DMS79 treated with DMSO at 0.1 percent for 48 hours (cell line): ENCODE measurements at regions not wholly inside any gene's neighbourhood (a gene's known extent, or its start where the extent isn't known, plus 50 kb on each side); places are given as distances from the start of the nearest gene placed in this dataset.

Experiments
- DNase-seq: peaks from one replicate; lab custom pipeline; 2025; lab: John Stamatoyannopoulos, UW

DNA sequence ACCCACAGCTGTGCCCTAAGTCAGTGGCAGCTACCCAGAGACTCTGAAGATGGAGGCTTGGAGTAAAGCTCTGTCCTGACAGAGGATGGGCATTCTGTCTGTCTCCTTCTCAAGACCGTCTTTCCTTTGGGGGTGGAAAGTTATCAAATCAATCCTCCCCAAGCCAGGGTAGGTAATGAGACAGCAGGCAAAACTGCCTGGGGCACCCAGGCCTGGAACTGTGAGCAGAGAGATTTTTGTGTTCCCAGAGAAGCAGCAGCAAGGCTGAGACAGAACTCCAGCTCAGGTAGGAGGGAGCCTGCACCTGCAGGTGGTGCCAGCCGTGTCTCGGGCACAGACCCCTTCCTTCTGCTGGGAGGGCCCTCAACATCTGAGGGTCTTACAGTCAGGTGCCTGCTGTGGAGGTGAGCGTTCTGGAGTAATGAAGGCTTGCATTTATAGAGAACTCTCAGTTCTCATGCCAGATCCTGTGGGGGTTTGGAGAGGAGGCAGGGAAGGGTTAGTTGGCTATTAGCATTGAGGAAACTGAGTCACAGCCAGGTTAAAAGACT is 95.6 kb downstream of the RIPK4 start:
- DNase-seq, result no peak

DNA sequence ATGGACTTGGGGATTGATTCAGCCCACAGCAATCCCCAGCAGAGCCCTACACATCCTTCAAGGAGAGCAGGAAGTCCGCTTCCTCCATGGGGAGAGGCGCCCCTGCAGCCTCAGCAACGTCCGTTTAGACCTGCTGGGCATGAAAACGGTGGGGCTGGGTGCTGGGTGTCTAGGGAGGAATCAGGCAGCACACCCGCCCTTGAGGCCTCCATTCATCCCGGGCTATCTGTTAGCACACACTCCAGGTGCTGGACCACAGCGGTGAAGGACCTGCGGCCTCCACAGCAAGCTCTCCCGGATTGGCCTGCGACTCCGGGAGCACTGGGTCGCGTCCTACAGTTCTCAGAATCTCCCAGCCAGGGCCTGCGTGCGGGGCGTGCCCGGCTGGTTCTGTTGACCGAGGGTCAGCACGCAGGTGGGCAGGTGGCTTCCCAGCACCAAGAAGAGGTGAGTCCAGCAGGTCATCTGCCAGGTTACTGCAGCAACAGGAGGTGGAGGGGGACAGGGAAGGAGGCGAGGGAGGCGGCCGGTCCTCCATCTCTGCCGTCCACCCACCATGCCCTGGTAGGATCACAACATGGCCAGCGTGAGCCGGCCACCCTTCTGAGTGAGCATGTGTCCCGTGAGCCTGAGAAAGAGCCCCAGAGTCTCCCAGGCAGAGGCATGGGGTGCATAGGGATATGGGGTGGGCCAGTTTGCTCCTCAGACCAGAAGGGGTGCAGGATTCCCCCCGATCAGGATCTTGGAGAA is 96.6 kb downstream of the RIPK4 start:
- DNase-seq, result no peak

DNA sequence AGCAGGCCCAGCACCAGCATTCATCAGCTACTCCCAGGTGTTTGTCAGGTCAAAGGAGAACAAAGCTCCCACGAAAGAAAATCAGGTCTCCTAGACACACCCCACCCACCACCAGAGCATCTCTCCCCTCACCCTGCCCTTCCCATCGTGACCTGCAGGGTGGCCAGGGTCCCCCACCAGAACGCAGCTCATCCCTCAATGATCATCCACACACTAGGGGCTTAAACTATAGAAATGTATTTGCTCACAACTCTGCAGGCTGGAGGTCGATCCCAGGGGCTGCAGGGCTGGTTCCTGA is 97.4 kb downstream of the RIPK4 start:
- DNase-seq, result no peak

DNA sequence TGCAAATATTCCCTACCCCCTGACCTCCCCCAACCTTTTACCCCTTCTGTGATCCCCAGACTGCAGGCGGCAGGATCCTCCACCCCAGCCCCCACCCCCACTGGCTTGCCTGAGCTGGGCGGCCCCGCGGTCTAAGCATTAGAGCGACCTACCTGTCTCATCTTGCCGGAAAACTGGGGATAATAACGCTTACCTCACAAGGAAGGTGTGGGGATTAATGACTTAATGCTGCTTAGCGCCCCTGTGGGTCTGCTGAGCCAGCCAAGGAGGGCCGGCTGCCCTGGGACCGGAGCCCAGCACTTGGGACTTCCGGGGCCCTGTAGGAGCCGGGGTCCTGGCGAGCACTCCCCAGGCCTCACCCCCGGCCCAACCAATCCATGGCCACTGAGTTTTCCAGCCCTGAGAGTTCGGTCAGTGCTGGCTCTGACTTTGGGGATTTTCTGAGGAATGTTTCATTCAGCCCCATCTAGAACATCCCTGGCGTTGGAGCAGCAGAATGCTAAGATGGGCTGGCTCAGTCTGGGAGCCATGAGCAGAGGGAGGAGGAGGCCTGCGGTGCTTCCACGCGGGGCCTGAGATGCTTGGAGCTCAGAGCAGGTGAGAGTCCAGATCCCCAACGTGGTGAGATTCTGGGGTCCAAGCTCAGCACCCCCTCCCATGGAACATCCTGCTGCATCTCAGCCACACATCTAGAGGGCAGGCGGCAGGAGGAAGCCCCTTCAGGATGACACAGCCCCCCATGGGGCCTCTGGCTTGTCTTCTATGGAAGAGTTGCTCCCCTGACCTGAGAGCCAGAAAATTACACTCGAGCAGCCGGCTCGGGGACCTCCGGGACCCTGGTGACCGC is 97.9 kb downstream of the RIPK4 start:
- DNase-seq, result no peak

DNA sequence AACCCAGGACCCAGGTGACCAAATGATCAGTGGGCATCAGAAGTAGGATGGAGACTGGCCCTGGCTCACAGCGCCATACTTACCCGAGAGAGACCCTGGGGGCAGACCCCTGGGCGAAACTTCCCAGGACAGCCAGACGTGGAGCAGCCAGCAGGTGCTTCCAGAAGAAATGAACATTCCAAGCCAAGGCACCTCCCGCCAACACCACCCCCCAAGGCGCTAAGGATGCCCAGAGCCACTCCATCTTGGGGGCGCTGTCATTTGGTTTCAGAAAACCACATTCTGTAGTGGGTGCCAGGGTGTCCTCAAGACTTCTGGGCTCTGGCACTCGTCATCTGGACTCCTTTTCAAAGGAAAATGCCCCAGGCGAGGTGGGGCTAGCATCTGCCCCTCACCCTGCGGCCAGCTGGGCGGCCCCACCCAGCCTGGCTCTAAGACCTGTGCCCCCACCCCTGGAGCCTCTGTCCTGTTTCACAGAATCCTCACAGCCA is 98.8 kb downstream of the RIPK4 start:
- no peak for DNase-seq

DNA sequence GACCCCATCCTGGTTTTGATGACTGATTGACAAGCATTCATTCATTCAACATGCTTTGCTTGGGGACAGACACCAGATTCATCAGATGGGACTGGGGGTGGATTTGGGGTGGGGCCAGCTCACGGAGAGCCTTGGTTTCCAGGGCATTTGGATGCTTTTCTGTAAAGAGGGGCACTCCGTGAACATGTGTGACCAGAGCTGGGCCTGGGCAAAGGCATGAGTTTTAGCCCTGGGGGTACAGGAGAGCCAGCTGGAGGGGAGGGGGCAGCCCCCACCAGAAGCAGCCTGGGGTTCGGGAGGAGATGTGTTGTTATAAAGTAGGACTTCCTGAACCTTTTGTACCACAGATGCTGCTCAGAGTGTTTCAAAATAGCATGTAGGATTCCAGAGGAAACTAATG is 99.7 kb downstream of the RIPK4 start:
- no peak for DNase-seq

DNA sequence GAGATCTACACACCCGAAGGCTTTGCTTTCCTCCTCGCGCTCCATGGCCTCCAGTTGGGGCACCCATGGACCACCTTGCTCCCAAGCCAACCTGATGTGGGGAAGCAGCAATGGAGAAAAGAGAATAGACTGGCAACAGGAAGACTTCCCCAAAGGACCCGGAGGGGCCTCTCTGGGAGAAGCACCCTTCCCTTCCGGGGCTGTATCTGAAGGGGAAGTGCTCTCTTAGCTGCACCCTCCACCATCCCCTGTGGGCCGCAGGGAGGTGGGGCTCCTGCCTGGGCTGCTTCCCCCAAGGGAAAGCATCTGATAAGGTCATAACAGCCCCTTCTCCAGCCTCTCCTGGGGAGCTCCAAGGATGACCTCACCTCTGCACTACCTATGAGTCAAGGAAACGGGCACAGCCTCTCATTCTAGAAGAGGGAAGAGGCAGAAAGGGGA is 100.2 kb downstream of the RIPK4 start:
- DNase-seq, result no peak

DNA sequence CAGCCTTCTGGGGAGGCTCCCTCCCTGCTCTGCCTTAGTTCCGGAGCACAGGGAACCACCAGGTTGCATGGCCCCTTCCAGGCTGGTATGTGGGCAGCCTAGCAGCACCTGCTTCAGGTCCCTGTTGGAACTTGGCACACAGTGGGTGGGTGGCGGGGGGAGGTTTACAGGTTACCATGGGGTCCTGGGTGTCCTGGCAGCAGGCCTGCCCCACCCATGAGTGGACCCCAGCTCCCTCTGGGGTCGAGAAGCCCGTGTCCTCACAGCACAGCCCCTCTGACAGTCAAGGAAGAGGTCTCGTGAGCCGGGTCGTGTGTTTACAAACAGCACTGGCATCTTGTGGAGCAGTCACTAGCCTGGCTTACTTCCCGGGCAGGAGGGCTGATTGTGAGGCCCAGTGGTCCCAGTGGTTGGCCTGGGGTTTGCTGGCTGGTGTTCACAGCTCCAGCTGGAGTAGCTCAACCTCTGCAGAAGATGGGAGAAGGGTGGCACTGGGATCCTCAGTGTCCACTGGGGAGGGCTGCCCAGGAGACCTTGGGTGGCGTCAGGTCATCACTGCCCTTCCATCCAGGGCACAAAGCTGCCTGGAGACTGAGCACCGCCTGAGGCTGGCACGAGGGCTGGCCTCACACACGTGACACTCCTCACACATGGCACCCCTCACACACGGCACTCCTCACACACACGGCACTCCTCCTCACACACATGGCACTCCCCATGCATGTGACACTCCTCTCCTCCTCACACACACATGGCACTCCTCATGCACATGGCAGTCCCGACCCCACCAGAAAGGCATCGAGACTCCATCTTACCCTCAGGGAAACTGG is 100.9 kb downstream of the RIPK4 start:
- DNase-seq, result no peak

DNA sequence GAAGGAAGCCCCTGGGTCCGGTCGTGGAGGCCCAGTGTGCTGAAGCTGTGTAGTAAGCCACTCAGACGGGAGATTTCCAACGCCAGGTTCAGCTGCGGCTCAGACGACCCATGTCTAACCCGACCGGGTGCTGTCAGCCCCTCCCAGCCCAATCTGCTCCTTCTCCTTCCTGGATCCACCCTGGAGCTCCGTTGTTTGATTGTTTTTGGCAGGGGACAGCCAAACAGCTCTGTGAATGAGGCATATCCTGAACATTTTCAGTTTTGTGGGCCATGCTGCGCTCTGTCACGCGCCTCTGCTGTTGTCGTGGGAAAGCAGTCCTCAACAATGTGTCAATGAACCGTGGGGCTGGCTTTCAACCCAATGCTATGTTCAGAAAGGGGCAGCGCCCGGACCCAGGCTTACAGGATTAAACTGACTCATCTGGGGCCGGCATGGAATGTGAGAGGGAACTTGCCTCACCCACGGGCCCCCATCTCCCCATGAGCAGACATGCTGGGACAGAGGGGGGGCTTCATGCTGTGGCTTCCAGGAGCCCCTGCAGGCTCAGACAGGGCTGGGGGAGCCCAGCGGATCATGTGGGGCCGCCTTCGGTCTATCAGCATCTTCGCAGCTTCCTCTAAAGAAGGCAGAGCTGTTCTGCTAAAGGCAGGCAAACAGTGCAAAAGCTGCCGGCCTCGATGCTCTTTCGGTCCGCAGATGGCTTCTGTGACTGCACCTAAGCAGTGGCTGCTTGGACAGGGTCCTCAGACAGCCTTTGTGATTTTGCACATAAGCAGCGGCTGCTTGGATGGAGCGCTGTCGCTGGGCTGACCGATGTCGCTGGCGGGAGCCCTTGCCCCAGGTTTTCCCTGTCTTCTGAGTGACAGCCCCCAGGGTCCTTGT is 101.7 kb downstream of the RIPK4 start:
- peak; percentile 9 for DNase-seq

DNA sequence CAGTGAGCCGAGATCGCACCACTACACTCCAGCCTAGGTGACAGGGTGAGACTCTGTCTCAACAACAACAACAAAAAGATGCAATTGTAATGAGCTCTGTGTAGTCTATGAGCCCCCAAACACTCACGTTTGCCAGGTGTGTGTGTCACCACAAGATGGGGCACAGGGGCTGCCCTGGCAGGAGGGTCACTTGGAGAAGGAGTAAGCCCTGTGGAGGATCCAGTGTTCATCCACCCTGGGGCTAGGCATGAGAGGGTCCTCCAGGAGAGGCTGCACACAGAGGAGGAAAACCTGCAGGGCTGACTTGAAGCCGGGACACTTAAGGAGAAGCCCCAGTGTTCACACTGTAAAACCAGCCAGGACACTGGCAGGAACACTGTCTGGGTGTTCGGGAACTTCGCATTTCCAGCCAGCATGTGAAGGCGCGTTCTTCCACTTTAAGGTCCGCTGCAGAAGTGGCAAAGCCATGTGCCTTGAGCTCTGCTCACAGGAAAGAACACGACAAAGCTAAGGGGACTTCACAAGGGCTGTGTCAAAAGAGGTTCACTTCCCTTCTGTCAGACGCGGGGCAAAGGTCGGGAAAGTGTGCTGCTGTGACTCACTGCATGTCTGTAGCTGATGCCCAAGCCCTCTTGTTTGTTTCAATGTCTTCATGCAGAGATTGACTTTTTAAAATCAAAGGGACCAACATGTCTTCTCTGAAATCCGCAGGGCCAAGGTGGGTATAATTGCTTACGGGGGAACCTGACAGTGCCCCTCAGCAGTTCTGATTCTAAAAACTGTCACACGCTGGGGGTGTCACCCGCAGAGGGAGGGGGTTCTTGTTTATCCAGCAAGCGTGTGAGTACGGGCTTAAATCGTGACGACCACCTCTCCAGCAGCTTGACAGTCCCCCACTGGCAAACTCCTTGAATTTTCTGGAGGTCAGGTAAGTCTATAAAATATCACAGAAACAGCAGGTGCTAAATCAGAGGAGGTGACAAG is 102.8 kb downstream of the RIPK4 start:
- no peak for DNase-seq

DNA sequence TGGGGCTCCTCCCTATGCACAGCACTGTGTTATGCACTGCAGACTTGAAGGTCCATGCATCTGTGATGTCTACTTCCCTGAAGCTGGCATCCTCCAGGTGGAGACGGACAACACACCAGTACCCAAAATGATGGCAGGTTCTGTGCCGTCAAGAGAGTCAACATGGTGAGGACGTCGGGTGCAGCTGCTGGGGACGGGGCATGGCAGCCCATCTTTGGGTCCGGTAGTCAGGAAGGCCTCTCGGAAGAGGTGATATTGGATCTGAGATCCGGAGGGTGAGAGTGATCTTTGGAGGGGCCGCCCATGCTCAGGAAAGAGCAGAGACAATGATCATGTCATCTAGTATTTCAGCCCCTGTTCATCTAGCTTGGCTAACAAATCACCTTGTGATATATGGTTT is 104.1 kb downstream of the RIPK4 start:
- no peak for DNase-seq

DNA sequence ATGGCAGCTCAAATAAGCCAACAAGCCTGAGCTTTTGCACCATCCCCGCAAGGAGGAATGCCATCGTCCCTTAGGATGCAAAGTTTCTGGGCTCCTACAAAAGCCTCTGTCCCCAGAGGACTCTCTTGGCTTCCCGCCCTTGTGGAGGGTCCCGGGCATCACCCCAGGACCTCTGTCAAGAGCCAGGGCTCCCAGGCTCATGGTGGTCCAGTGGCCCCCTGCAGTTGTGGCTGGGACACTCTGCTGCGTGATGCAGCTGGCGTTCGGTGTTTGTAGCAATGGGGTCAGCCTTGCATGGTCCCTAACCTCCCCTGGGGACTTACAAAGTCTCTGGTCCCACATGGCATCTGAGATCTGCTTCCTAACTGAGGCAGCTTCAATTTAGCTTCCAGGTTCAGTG is 104.7 kb downstream of the RIPK4 start:
- no peak for DNase-seq

DNA sequence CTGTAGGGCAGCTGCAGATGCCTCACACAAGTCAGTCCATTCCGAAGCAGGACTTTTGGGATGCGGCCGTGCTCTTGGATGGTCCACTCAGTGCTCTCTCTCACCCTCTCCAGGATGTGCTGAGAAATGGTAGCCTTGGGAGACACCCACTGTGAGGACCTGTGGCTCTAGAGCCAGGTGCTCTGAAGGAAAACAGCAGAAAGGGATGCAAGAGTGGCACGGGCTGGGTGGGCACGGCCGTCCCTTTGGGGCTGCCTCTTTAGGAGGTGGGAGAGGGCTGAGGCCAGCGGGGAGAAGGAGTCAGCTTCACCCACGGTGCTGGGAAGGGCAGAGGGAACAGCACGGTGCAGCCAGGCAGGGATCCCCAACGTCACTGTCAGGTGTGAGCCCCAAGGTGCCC is 106.1 kb downstream of the RIPK4 start:
- no peak for DNase-seq

DNA sequence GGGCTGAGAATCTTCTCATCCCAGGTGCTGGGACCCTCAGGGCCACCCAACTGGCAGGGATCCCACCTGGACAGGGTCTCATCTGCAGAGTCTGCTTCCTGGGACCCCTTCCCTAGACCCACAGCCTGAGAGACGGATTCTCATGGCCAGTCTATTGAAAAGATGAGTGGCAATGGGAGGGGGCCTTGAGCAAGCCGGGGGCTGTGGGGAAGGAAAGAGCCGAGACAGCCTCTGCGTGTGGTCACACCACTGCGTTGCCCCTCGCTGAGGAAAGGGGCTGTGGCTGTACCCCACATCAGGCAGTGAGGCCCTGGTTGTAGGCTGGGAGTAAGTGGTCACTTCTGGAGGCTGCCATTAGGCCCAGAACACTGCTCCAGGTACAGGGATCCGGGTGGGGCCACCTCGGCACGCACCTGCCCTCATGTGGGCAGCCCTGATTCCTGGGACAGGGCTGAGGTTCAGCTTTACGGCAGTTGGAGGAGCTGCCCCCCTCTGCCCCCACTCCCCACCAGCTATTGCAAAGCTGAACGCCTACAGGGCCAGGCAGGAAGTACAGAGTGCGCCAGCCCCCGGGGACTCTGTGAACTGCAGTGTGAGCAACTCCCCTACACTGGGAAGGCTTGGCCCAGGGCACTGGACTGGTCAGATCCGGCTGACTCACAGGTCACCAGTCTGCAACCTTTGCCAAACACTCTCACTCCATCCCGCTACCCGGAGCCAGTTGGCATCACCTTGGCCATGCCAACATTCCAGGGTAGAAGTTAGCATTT is 106.9 kb downstream of the RIPK4 start:
- no peak for DNase-seq

DNA sequence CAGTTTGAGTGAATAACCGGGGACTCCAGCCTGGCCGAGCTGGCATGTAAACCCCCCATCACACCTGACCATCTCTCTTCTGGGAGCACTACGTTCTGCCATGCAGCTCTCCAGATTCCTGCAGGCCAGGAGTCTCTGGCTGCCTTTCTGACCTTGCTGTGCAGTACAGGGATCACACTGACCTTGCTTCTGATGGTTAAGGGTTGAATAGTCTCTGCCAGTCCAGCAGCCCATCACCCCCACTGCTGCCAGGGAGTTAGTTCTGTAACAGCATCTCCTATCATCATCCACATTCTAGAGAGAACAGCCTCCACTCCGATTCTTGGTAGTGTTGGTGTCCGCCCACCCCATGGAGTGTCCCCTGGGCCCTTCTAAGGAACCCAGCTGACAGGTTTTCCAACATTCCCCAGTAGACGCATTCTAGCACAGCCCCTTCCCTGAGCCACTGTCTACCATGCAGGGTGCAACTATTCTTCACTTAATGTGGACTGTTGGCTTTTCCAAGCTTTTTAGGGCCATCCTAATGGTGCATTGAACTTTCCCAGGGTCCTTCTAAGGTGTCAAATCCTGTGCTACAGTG is 109.8 kb downstream of the RIPK4 start:
- DNase-seq, result no peak

DNA sequence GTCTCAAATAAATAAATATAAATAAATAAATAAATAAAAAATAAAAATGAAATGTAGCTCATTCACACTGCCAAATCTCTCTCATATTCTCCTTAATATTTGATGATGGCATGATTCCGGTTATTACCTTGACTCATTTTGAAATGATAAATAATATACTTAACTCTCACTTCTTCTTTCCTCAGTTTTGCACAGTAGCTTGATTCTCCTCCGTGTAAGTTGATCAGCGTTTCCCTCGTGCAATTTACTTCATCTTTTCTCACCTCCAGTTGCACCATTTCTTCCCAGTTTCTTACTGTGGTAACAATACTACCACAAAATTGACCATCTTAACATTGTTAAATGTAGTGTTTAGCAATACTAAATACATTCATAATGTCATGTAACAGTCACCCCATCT is 111.6 kb downstream of the RIPK4 start:
- no peak for DNase-seq

DNA sequence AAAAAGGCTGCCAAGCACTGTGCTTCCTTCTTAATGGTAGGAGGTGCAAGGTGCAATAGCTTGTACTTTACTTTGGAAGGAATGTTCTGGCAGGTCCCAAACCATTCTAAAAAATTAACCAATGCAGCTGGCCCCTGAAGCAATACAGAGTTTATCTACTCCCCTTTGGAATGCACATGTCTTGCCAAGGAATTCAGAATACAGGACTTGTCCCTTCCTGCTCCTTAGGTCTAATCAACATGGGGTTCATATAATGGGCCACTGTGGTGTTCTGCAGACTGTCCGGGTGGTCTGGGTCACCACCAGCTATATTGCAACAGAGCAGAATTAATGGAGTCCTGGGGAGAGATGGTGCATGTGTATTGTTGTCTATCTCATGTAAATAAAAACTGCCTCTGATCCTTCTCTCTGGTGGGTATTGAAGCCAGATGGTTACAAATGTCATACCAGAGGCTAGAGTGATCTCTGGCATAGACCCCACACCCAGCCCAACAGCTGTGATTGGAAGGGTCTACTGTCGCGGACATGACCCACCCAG is 112.8 kb downstream of the RIPK4 start:
- DNase-seq, result no peak

DNA sequence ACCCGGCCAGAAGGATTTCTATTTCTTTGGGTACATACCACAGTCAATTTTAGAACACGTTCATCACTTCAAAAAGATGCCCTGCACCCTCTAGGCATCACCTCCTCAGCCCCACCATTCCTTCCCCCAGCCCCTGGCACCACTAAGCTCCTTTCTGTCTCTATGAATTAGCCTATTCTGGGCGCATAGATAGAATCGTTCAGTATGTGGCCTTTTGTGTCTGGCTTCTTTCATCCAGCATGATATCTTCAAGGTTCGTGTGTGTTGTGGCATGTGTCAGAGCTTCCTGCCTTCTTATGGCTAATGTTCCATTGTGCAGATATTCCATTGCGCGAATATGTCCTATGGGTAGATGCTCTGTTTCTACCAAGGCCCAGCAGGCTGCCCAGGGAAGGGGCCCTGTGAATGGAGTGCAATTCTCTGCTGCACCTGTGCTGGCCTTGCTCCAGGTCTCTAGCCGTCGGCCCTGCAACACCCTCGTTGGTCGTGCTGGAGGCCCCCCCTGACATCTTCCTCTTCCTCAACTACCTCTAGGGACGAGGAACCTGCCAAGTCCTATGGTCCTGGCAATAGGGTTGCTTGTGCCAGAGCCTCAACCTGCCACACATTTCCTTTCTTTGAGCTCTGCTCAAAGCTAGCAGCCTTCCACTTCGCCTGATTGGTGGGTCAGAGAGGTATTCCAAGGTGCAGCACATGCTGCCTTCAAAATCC is 113.5 kb downstream of the RIPK4 start:
- no peak for DNase-seq
